ENCODE measurements at regions not wholly inside any gene's neighbourhood (a gene's known extent, or its start where the extent isn't known, plus 50 kb on each side); places are given as distances from the start of the nearest gene placed in this dataset.
"Not testable (repeated sequence)": the region's sequence is repeated elsewhere in the genome, so short reads cannot be mapped to it uniquely, and the experiment has no call there.

DNA sequence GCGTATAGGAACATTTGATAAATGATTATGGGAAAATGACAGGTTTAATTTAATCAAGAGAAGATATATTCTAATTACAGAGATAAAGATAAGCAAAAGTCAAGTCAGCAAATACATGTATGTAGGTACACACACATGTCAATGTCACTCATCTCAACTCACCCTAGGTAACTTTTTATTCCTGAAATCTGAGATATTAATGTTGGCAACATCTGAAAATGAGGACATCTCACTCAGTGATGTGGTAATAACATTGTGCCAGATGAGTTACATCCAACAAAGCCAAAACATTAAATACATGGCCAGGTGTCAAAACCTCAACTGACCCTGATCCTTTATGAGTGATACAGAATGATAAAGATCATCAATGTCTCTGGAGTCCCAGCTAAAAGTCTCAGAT, 363.3 kb upstream of the F9 start:
- Mint-ChIP-seq H3K36me3 (no peaks in the 10 kb centered on the region), H3K4me3 (no peak overlapping the region), H3K27ac (no peak overlapping the region), H3K9me3 (no peaks in the 10 kb centered on the region), H3K27me3 (no peaks in the 10 kb centered on the region), H3K4me1 (no peaks in the 10 kb centered on the region)
- no peak for DNase-seq
- ATAC-seq (replicated peaks) = no peak

DNA sequence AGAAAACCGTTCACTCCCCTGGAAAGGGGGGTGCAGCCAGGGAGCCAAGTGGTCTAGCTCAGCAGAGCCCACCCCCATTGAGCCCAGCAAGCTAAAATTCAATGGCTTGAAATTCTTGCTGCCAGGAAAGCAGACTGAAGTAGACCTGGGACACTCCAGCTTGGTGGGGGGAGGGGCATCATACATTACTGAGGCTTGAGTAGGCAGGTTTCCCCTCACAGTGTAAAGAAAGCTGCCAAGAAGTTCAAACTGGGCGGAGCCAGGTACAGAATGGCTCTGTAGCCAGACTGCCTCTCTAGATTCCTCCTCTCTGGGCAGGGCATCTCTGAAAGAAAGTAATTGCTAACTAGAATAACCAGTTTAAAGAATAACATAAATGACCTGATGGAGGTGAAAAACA, 372.3 kb upstream of the F9 start:
- Mint-ChIP-seq H3K36me3 (peaks cover 0 to 2% of the 10 kb centered on the region in 2 donors), H3K9me3 (peaks cover 11 to 16% of the 10 kb centered on the region in 2 donors), H3K4me1 (no peaks in the 10 kb centered on the region), H3K27me3 (no peaks in the 10 kb centered on the region), H3K27ac (no peak overlapping the region), H3K4me3 (no peak overlapping the region)
- ATAC-seq (replicated peaks) (no peak), DNase-seq (no peak)

DNA sequence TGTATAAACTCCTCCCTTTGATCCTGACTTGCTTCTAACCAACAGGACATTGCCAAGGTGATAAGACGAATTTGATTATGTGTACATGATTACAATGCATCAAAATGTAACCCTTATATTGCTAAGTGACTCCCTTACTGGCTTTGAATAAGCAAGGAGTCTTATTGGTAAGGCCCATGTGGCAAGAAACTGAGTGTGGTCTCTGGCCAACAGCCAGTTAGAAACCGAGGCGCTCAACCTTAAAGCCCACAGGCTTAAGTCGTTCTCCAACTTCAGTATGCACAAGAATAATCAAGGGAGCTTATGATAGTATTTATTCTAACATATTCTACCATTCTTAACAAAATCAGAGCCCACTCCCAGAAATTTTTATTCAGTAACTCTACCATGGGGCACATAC, 374.2 kb upstream of the F9 start:
- Mint-ChIP-seq H3K36me3 (peaks cover 0 to 2% of the 10 kb centered on the region in 2 donors), H3K27me3 (no peaks in the 10 kb centered on the region), H3K9me3 (peaks cover 10 to 13% of the 10 kb centered on the region in 2 donors), H3K4me3 (no peak overlapping the region), H3K4me1 (no peaks in the 10 kb centered on the region), H3K27ac (no peak overlapping the region)
- no peak for ATAC-seq (replicated peaks)
- DNase-seq = no peak

DNA sequence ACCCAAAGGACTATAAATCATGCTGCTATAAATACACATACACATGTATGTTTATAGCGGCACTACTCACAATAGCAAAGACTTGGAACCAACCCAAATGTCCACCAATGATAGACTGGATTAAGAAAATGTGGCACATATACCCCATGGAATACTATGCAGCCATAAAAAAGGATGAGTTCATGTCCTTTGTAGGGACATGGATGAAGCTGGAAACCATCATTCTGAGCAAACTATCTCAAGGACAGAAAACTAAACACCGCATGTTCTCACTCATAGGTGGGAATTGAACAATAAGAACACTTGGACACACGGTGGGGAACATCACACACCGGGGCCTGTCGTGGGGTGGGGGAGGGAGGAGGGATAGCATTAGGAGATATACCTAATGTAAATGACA, 383.9 kb upstream of the F9 start:
- ATAC-seq (replicated peaks); H3K36me3 Mint-ChIP-seq; H3K27ac Mint-ChIP-seq; H3K9me3 Mint-ChIP-seq; H3K4me3 Mint-ChIP-seq; H3K4me1 Mint-ChIP-seq; DNase-seq; H3K27me3 Mint-ChIP-seq: not testable (repeated sequence)

DNA sequence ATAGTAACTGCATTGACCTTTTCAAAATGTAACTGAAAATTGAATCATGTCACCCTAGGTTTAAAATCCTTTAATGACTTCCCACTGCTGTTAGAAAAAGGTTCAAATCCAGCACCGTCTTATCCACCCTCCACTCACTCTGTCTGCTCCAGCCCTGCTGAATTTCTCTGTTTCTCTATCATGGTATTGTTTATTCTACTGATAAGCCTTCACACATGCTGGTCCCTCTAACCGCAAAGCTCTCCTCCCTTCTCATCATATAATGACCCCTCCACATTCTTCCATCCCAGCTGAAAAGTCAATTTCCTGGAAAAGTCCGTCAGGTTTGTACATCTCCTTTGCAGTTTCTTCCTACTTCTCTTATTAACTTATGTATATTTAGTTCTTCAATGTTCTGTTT, 389.2 kb upstream of the F9 start:
- ATAC-seq (replicated peaks) (no peak), DNase-seq (no peak)
- Mint-ChIP-seq H3K27ac (no peak overlapping the region), H3K4me3 (no peak overlapping the region), H3K36me3 (no peaks in the 10 kb centered on the region), H3K27me3 (peaks cover 0 to 4% of the 10 kb centered on the region in 2 donors), H3K4me1 (no peaks in the 10 kb centered on the region), H3K9me3 (peaks cover 0 to 3% of the 10 kb centered on the region in 2 donors)

DNA sequence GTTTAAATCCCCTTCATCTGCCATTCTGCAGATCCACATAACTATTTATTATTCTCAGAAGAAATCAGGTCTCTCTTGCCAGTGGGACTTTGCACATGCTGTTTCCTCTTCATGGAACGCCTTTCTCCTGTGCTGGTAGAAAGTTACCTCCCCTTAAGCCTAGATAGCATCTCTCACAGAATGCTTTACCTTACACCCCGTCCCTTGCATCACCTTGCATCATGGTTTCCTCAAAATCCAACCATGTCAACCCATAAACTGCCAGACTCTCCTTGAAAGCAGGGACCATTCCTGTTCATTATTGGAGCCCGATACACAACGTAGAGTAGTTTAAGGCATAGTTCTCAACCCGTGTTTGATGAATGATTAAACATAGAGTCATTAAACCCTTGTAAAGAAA, 396.2 kb upstream of the F9 start:
- H3K36me3 Mint-ChIP-seq = no peaks in the 10 kb centered on the region
- no peak for ATAC-seq (replicated peaks)
- H3K9me3 Mint-ChIP-seq = no peaks in the 10 kb centered on the region
- no peaks in the 10 kb centered on the region for H3K4me1 Mint-ChIP-seq
- H3K27ac Mint-ChIP-seq = no peak overlapping the region
- no peak overlapping the region for H3K4me3 Mint-ChIP-seq
- peaks cover 0 to 5% of the 10 kb centered on the region in 2 donors for H3K27me3 Mint-ChIP-seq
- DNase-seq = no peak

DNA sequence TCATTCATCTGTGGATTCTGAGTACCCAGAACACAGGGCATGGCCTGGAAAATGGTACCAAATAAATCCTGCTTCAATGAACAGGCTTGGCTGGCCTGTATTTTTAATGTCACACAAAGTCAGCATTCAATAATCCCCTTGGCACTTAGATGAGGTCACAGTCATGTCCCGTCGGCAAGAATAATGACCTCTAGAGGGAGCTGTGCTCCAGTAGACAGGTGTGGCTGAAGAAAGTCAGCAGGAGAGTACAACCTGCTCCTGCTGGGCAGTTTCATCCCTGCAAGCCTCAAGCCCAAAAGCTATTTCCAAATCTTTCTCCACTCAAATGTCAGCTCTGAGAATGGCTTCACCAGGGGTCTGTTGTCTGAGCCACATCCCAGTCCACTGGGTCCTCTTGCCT, 404.0 kb upstream of the F9 start:
- Mint-ChIP-seq H3K27ac (no peak overlapping the region), H3K4me1 (peaks cover 0 to 4% of the 10 kb centered on the region in 2 donors), H3K4me3 (no peak overlapping the region), H3K36me3 (no peaks in the 10 kb centered on the region), H3K9me3 (peaks cover 0 to 4% of the 10 kb centered on the region in 2 donors), H3K27me3 (peaks cover 0 to 4% of the 10 kb centered on the region in 2 donors)
- DNase-seq (peak; percentile 3), ATAC-seq (replicated peaks) (peak; percentile 71 to 81)

DNA sequence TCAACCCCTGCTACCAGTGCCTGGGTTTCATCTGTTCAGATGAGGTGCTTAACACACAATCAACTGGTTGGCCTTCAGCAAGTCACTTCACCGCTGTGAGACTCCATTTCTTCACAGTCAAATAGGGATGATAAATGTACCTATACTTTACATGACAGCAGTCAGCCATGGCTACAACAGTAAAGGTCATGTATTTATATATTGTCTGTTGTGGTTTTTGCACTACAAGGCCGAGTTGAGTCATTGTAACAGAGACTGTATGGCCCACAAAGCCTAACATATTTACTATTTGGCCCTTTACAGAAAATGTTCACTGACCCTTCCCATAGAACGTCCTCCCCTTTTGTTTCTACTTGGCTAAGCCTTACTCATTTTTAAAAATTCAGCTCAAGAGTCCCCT, 404.6 kb upstream of the F9 start:
- Mint-ChIP-seq H3K9me3 (peaks cover 0 to 4% of the 10 kb centered on the region in 2 donors), H3K27me3 (peaks cover 0 to 4% of the 10 kb centered on the region in 2 donors), H3K4me1 (peaks cover 0 to 4% of the 10 kb centered on the region in 2 donors), H3K36me3 (no peaks in the 10 kb centered on the region), H3K4me3 (no peak overlapping the region), H3K27ac (no peak overlapping the region)
- ATAC-seq (replicated peaks) (peak; percentile 51 to 56), DNase-seq (no peak)

DNA sequence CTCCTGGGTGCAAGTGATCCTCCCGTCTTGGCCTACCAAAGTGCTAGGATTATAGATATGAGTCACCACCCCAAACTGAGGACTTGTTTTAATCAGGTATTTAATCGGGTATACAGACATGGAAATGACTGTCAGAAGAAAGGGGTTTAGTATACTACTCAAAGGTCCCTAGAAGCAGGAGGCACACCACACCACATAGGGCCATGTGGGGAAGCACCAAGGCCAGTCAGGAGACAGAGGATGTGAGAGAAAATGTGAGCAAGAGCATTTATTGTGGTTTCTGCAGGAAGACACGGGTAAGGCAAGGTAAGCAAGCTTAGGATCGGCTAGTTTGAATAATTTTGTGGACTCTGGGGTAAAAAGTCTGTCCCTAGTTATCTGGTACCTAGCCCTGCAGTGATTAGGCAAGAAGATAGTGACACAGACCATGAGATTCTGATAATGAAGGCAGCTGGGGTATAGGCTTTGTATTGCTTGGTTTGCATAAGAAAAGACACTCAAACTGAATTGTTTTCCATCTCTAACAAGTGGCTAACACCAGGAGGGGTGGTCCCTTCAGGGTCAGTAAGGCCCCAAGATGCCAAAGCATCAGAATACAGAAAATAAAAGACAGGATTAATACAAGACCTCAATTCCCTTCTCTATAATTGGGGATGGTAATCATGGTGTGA, 408.8 kb upstream of the F9 start:
- ATAC-seq (replicated peaks) = no peak
- no peak overlapping the region for H3K4me3 Mint-ChIP-seq
- no peaks in the 10 kb centered on the region for H3K36me3 Mint-ChIP-seq
- peaks cover 0 to 4% of the 10 kb centered on the region in 2 donors for H3K4me1 Mint-ChIP-seq
- H3K9me3 Mint-ChIP-seq = peaks cover 0 to 2% of the 10 kb centered on the region in 2 donors
- H3K27ac Mint-ChIP-seq = no peak overlapping the region
- no peak for DNase-seq
- H3K27me3 Mint-ChIP-seq = peaks cover 0 to 2% of the 10 kb centered on the region in 2 donors

DNA sequence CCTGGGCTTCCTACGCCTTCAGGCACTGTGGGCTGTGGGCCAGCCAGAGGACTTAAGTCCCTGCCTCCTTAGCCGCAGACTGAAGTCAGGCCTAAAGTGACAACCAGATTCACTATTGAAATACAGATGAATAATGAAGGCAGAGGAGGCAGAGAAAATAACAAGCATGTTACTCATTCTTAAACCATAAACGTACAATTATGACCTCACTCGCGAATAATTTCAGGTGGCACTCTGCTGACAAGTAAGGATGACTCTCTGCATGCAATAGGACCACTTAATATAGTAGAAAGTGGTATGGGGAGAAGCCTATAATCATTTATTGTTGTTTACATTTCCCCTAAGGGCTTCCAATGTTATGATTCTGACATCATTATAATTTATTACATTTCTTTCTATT, 409.2 kb upstream of the FGF13 start:
- DNase-seq (no peak), ATAC-seq (replicated peaks) (no peak)
- no peak overlapping the region for H3K4me3 Mint-ChIP-seq
- no peaks in the 10 kb centered on the region for H3K4me1 Mint-ChIP-seq
- H3K9me3 Mint-ChIP-seq = no peaks in the 10 kb centered on the region
- H3K27ac Mint-ChIP-seq = no peak overlapping the region
- no peaks in the 10 kb centered on the region for H3K36me3 Mint-ChIP-seq
- no peaks in the 10 kb centered on the region for H3K27me3 Mint-ChIP-seq

DNA sequence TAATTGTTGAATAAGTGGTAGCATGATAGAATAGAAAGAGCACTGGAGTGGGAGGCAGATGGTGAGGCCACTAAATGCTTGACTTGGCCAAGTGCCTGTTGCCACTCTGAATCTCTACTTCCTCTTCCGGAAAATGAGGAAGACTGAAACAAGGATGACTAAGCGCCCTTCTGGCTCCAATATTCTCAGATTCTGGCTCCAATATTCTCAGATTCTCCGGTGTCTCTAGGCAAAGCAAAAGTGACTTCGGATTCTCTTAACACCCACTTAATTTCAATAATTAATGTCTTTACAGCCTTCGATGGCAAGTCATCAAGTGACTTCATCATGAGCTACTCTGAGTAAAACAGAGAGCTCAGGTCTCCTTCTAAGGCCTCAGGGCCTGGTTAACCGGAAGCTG, 402.2 kb upstream of the FGF13 start:
- Mint-ChIP-seq H3K9me3 (no peaks in the 10 kb centered on the region), H3K27me3 (peaks cover 0 to 4% of the 10 kb centered on the region in 2 donors), H3K27ac (no peak overlapping the region), H3K36me3 (no peaks in the 10 kb centered on the region), H3K4me1 (no peaks in the 10 kb centered on the region), H3K4me3 (no peak overlapping the region)
- DNase-seq = no peak
- no peak for ATAC-seq (replicated peaks)

DNA sequence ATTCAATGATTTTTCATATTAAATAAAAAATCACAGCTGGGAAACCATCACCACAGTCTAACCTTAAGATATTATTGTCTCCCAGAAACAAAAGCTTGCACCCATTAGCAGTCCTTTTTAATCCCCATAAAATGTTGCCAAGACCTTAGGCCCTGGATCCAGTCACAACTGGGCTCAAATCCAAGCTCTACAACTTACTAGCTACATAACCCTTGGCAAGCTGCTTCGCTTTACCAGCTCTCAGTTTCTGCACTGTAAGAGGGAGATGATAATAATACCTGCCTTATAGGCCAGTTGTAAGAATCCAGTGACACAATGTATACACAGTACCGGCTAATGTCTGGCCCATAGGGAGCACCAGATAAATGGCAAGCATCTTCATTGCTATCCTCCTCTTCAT, 400.9 kb upstream of the FGF13 start:
- Mint-ChIP-seq H3K36me3 (no peaks in the 10 kb centered on the region), H3K4me3 (no peak overlapping the region), H3K4me1 (no peaks in the 10 kb centered on the region), H3K27ac (no peak overlapping the region), H3K27me3 (peaks cover 0 to 4% of the 10 kb centered on the region in 2 donors), H3K9me3 (no peaks in the 10 kb centered on the region)
- DNase-seq (no peak), ATAC-seq (replicated peaks) (no peak)

DNA sequence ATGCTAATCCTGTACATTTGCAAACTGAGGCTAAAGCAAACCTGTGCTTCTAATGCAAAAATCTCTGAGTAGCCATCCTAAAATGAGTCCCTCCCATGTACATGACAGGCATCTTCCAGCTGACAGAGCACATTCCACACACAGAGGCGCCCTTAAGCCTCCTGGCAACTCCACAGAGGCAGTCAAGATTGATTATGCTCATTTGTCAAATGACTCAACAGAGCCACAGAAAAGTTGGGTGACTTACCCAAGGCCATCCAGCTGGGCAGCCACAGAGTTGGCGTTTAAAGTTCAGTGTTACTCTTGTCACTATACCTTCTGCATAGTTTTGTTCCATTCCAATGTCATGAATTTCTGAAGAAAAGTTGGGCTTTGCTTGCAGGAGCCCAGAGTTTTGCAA, 394.6 kb upstream of the FGF13 start:
- Mint-ChIP-seq H3K27ac (no peak overlapping the region), H3K4me1 (no peaks in the 10 kb centered on the region), H3K36me3 (no peaks in the 10 kb centered on the region), H3K27me3 (peaks cover 0 to 3% of the 10 kb centered on the region in 2 donors), H3K4me3 (no peak overlapping the region), H3K9me3 (no peaks in the 10 kb centered on the region)
- no peak for ATAC-seq (replicated peaks)
- DNase-seq = no peak

DNA sequence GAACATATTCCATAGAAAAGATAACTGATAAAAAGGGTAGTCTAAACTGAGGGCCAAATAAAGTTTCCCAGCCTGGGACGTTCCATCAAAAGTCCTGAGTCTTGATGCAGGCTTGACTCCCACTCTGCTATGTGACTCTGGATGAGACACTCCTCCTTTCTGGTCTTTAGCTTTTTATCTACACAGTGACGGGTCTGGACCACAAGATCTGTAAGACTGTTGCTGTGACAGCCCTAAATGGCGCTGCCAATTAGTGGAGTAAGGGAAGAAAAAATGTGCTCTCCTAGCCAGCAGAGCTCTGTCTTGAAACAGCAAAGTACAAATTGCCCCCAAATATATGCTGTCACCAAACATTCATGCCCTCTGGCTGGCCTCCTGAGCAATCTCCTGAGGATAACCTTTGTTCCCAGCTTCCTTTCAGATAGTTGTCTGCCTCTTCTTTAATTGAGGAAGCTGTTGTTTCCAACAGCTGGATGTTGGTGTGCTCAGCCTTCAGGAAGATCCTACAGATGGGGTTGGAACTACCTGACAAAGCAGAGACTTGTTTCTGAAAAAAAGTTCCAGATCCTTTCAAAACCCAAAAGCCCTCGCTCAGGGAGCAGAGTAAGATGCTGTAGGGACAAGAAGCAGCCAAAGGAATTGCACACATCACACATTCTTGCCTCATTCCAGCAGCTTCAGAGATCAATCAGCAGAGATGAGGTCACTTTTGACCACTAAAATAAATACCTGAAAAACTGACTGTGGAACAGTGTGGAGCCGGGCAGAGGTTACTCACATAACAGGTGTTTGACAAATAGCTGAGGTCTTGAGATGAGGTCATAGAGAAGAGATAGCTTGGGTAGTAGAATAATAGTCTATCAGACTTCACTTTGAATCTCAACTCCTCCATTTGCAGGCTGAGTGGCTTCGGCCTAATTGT, 383.4 kb upstream of the FGF13 start:
- H3K27ac Mint-ChIP-seq = no peak overlapping the region
- no peaks in the 10 kb centered on the region for H3K9me3 Mint-ChIP-seq
- no peak overlapping the region for H3K4me3 Mint-ChIP-seq
- no peaks in the 10 kb centered on the region for H3K36me3 Mint-ChIP-seq
- DNase-seq (no peak), ATAC-seq (replicated peaks) (no peak)
- H3K4me1 Mint-ChIP-seq = no peaks in the 10 kb centered on the region
- H3K27me3 Mint-ChIP-seq = no peaks in the 10 kb centered on the region

DNA sequence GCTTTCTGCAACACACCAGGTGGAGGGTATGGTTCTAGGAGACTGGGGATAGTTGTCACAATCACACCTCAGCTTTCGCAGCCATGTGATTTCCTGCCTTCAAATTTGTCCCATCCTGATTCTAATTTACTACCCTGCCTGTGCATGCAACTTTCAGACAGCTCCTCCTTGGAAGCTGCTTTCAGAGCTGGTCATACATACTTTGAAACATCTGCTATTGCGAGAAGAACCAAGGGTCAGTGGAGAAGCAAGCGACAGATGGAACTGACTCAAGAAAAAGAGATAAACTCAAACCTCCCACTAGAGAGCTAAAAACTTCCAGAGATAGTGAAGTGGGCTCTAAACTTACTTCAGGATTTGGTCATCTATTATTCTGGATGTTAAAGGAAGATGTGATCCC, 381.7 kb upstream of the FGF13 start:
- H3K4me3 Mint-ChIP-seq = no peak overlapping the region
- ATAC-seq (replicated peaks) (no peak), DNase-seq (no peak)
- no peaks in the 10 kb centered on the region for H3K4me1 Mint-ChIP-seq
- no peak overlapping the region for H3K27ac Mint-ChIP-seq
- no peaks in the 10 kb centered on the region for H3K36me3 Mint-ChIP-seq
- no peaks in the 10 kb centered on the region for H3K9me3 Mint-ChIP-seq
- H3K27me3 Mint-ChIP-seq = no peaks in the 10 kb centered on the region
